ENCODE measurements at regions not wholly inside any gene's neighbourhood (a gene's known extent, or its start where the extent isn't known, plus 50 kb on each side); places are given as distances from the start of the nearest gene placed in this dataset.

DNA sequence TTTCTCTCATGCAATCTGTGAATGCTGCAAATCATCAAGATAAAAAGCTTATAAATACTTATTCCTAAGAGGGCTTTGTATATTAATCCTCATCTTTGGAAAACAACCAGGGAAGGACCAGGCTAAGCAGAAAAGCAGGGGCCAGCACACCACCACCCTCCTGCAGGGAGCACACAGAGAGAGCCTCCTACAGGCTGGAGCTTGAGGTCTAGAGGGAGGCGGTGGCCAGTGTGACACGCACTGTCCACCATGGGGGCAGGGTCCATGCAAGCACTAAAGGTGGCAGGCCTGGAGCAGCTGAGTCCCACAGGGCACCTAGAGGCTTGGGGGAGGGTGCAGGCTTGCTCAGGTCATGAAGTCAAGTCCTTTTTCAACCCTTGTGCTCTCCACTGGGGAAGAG is 236.9 kb downstream of the TACR3 start:
- DNase-seq (ENCODE audit: low read depth): no peak
- H3K4me3 ChIP-seq (ENCODE audit: low read depth, low read length): no peak overlapping the region
- TF ChIP-seq, protein P1, sequence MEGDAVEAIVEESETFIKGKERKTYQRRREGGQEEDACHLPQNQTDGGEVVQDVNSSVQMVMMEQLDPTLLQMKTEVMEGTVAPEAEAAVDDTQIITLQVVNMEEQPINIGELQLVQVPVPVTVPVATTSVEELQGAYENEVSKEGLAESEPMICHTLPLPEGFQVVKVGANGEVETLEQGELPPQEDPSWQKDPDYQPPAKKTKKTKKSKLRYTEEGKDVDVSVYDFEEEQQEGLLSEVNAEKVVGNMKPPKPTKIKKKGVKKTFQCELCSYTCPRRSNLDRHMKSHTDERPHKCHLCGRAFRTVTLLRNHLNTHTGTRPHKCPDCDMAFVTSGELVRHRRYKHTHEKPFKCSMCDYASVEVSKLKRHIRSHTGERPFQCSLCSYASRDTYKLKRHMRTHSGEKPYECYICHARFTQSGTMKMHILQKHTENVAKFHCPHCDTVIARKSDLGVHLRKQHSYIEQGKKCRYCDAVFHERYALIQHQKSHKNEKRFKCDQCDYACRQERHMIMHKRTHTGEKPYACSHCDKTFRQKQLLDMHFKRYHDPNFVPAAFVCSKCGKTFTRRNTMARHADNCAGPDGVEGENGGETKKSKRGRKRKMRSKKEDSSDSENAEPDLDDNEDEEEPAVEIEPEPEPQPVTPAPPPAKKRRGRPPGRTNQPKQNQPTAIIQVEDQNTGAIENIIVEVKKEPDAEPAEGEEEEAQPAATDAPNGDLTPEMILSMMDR (conservative IDR thresholded peaks at IDR 0.05; ENCODE audit: low read depth, low read length): no peak

DNA sequence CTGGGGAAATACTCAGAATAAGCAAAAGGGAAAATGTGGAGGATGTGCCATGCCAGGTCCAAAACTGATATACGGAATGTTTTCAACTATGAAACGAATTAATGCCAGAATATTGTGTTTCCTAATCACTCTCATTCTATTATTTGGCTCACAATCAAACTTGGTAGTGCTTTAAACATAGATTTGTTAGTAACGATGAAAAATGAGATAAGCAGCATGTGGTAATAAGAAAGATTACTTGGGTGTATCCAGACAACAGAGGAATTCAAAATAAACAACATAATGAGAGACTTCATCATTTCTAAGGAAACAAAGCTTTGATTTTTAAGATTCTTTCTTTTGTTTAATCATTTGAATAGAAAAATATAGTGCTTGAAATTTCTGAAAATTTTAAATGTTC is 237.3 kb downstream of the TACR3 start:
- TF ChIP-seq, protein P1 (conservative IDR thresholded peaks at IDR 0.05; ENCODE audit: low read depth, low read length): no peak
- no peak for DNase-seq (ENCODE audit: low read depth)

DNA sequence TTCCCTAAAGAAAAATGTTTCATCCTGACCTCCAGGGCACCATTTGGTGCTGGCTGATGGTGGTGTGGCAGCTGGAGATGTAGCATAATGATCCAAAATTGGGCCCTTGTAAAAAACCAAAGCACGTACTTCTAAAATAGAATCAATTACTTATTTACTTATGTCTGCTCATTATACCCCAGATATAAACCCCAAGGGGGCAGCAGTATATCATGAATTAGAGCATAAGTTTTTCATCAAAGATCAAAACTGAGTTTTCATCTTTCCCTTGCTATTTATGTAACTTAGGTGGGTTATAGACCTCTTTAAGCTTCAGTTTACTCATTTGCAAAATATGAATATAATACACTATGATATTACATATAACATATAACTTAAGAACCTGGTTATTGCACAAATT is 241.1 kb downstream of the TACR3 start:
- H3K4me3 ChIP-seq (ENCODE audit: low read depth, low read length): no peak overlapping the region
- TF ChIP-seq, protein P1 (conservative IDR thresholded peaks at IDR 0.05; ENCODE audit: low read depth, low read length): no peak
- no peak for DNase-seq (ENCODE audit: low read depth)

More for the DNA sequence above, 237.3 kb downstream of the TACR3 start:
- no peak overlapping the region for H3K4me3 ChIP-seq (ENCODE audit: low read depth, low read length)

DNA sequence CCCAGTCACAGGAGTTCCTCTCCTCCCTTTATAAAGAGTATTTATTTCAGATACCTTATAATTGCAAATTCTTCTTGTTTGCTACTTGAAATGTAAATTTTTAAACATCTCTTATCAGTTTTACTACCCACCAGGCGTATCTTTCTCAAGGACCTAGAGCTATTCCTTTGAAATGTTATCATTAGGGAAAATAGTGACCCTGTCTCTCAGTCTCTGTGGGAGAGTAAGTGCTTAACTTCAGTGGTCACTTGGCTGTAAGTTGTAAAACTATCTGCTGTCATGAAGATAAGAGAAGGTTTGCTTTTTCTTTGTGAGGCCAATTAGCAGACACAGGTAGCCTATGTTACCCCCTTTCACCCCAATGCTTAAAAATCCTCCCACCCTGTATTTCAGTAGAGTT is 241.6 kb downstream of the TACR3 start:
- H3K4me3 ChIP-seq (ENCODE audit: low read depth, low read length): no peak overlapping the region
- TF ChIP-seq, protein P1 (conservative IDR thresholded peaks at IDR 0.05; ENCODE audit: low read depth, low read length): no peak
- no peak for DNase-seq (ENCODE audit: low read depth)

DNA sequence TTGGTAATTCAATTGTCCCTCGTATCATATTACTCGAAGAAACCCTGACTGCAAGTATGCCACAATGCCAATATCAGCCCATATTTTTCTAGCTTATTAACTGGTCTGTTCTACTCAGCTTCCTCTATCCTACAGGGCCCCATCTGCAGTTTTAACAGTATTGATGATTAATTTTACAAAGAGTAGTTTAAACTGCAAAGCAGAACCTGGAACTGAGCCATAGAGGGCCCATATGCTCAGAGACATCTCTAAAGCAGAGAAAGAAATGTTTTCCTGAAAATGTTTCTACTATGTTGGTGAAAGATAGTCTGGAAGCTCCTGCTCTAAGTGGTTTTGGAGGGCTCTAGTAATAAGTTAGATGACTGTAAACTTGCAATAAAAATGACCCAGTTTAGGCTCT is 259.4 kb upstream of the CENPE start:
- no peak for DNase-seq (ENCODE audit: low read depth)
- TF ChIP-seq, protein P1 (conservative IDR thresholded peaks at IDR 0.05; ENCODE audit: low read depth, low read length): no peak
- no peak overlapping the region for H3K4me3 ChIP-seq (ENCODE audit: low read depth, low read length)

DNA sequence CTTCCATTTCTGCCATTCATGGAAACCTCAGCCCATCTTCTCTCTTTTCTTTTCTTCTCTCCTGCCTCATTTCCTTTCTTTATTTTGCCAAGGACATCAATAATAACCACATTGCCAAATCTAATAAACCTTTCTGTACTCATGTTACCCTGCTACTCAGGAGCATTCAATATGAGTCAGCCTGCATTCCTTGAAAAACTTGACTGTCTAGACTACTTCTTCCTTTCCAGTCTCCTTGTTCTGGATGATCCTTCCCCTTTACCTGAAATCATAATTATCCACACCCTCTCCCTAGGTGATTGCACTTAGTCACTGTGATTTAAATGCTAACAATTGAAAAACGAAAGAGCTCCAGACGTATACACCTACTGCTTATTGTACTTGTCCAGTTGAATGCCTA is 253.2 kb upstream of the CENPE start:
- TF ChIP-seq, protein P1 (conservative IDR thresholded peaks at IDR 0.05; ENCODE audit: low read depth, low read length): no peak
- no peak overlapping the region for H3K4me3 ChIP-seq (ENCODE audit: low read depth, low read length)
- DNase-seq (ENCODE audit: low read depth): no peak

DNA sequence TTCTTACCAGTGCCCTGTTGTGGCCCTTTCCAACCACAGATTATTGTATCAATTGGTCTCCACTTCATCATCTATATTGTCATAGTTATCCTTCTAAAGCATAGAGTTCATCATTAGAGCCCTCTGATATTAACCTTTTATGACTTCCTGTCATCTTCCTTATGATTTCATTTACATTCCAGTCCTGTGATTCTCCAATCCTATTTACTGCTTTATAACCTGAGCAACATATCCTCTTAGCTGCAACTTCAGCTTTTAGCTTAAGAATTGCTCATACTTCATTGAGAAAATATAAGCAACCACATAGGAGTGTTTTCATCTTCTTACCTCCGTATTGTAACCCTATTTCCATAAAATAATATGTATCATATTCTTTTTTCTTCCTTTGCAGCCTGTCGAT is 252.6 kb upstream of the CENPE start:
- TF ChIP-seq, protein P1 (conservative IDR thresholded peaks at IDR 0.05; ENCODE audit: low read depth, low read length): no peak
- no peak for DNase-seq (ENCODE audit: low read depth)
- no peak overlapping the region for H3K4me3 ChIP-seq (ENCODE audit: low read depth, low read length)

Data from epithelial cell of proximal tubule (primary cell).